Cardiac muscle cell (in vitro differentiated cells and primary cell): ENCODE measurements at regions not wholly inside any gene's neighbourhood (a gene's known extent, or its start where the extent isn't known, plus 50 kb on each side); places are given as distances from the start of the nearest gene placed in this dataset.

Experiments
- DNase-seq, 2 donors: peaks; one replicate each; pipeline versions ENCODE4 v3.0.0 to v3.0.0-alpha.2; 2010 to 2017; ENCODE audit warnings: low read depth in 1 of 2, low spot score in 1 of 2
- H3K27ac ChIP-seq: fragments of 200-600 bp; sonication (generic); 2 replicates; pipeline ENCODE4 v1.5.1; 2016
- H3K27me3 ChIP-seq: fragments of 200-600 bp; sonication (generic); 2 replicates; pipeline ENCODE4 v1.6.0; 2016; ENCODE audit warnings: control low read depth
- H3K36me3 ChIP-seq: fragments of 200-600 bp; sonication (generic); 2 replicates; pipeline ENCODE4 v1.5.1; 2016; ENCODE audit warnings: control low read depth
- H3K4me1 ChIP-seq: fragments of 200-600 bp; sonication (generic); 2 replicates; pipeline ENCODE4 v1.8.1; 2017; ENCODE audit warnings: low read depth, mild to moderate bottlenecking, mixed run types
- H3K4me3 ChIP-seq: fragments of 200-600 bp; sonication (generic); 2 replicates; pipeline ENCODE4 v1.5.1; 2016; ENCODE audit warnings: mild to moderate bottlenecking
- H3K9me3 ChIP-seq: fragments of 200-600 bp; sonication (generic); 2 replicates; pipeline ENCODE4 v1.5.1; 2017; ENCODE audit warnings: low read depth, mild to moderate bottlenecking, control low read depth
- TF ChIP-seq, protein P1 (sequence below): IDR thresholded peaks from 2 replicates; pipeline ENCODE4 v1.5.1; 2012; ENCODE audit warnings: low read depth, mild to moderate bottlenecking, low read length

DNA sequence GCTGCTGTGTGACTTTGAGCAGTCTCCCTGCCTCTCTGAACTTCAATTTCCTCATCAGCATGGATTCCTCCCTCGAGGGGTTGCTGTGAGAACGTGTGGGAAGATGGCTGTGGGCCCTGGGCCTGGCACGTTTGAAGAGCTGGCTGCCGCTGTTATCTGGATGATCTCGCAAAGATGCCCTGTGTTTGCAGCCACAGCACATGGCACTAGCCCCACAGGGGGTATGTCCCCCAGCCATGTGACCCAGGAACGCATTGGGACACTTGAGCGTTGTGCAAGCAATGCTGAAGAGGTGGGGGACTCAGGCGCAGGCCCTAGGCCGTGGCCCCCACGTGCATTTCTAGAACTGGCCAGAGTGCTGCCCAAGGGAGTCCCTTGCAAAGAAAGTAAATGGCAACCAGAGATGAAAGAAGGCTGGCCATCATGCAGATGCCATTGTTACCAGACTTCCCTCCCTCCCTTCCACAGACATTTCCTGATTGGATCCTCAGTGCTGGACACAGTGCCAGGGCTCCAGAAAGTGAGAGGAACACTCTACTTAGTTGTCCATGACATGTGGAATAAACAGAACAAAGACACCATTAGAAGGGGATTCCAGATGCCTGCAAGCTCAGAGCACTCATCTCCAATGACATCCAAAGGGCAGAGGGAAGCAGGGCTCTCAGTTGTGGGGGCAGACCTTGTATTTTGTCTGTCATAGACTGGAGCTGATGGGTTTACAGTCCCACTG, 65.1 kb upstream of the NEURL1B start:
- Histone ChIP-seq H3K4me1 (peaks cover 33% of the 10 kb centered on the region), H3K36me3 (no peaks in the 10 kb centered on the region), H3K4me3 (no peak overlapping the region), H3K9me3 (no peaks in the 10 kb centered on the region), H3K27me3 (no peaks in the 10 kb centered on the region), H3K27ac (no peak overlapping the region)
- no peak for DNase-seq
- TF ChIP-seq, protein P1, sequence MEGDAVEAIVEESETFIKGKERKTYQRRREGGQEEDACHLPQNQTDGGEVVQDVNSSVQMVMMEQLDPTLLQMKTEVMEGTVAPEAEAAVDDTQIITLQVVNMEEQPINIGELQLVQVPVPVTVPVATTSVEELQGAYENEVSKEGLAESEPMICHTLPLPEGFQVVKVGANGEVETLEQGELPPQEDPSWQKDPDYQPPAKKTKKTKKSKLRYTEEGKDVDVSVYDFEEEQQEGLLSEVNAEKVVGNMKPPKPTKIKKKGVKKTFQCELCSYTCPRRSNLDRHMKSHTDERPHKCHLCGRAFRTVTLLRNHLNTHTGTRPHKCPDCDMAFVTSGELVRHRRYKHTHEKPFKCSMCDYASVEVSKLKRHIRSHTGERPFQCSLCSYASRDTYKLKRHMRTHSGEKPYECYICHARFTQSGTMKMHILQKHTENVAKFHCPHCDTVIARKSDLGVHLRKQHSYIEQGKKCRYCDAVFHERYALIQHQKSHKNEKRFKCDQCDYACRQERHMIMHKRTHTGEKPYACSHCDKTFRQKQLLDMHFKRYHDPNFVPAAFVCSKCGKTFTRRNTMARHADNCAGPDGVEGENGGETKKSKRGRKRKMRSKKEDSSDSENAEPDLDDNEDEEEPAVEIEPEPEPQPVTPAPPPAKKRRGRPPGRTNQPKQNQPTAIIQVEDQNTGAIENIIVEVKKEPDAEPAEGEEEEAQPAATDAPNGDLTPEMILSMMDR = no peak

DNA sequence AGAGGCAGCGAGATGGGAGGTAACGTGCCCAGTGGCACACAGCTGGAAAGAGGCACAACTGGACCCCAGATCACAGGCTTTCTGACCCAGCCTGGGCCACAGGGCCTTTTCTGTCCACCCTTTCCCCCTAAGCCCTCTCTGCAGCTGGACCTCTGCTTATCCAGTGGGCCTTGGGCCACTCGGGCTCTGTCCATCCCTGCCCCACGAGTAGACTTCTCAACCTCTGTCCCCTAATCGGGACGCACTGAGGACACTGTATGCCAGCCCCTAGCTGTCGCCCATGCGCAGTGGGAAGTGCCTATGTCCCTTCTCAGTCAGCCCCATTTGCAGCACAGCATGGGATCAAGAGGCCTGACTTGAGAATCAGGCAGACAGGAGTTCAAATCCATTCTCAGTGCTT, 65.6 kb upstream of the NEURL1B start:
- Histone ChIP-seq H3K27ac (no peak overlapping the region), H3K4me1 (peaks cover 38% of the 10 kb centered on the region), H3K4me3 (no peak overlapping the region), H3K36me3 (no peaks in the 10 kb centered on the region), H3K27me3 (no peaks in the 10 kb centered on the region), H3K9me3 (no peaks in the 10 kb centered on the region)
- TF ChIP-seq, protein P1 = no peak
- no peak for DNase-seq

DNA sequence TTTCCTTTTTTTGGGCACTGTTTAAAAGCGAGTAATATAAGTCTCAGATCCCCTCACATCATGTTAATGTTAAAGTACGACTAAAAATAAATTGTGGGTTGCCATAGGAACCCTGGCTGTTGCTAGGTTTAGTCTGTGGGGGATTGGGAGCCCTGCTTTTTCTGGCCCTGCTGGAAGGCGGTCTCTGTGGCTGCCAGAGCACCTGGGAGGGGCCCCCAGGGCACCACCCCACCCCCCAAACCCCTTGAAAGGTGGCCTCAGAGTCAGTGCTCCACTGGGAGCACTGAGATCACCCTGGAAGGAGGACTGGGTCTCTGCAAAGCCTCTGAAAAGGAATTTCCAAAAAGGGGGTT, 66.2 kb upstream of the NEURL1B start:
- Histone ChIP-seq H3K9me3 (no peaks in the 10 kb centered on the region), H3K27me3 (no peaks in the 10 kb centered on the region), H3K27ac (peak overlapping the region; percentile 72), H3K4me3 (no peak overlapping the region), H3K4me1 (peaks cover 38% of the 10 kb centered on the region), H3K36me3 (no peaks in the 10 kb centered on the region)
- TF ChIP-seq, protein P1 = no peak
- DNase-seq = no peak

DNA sequence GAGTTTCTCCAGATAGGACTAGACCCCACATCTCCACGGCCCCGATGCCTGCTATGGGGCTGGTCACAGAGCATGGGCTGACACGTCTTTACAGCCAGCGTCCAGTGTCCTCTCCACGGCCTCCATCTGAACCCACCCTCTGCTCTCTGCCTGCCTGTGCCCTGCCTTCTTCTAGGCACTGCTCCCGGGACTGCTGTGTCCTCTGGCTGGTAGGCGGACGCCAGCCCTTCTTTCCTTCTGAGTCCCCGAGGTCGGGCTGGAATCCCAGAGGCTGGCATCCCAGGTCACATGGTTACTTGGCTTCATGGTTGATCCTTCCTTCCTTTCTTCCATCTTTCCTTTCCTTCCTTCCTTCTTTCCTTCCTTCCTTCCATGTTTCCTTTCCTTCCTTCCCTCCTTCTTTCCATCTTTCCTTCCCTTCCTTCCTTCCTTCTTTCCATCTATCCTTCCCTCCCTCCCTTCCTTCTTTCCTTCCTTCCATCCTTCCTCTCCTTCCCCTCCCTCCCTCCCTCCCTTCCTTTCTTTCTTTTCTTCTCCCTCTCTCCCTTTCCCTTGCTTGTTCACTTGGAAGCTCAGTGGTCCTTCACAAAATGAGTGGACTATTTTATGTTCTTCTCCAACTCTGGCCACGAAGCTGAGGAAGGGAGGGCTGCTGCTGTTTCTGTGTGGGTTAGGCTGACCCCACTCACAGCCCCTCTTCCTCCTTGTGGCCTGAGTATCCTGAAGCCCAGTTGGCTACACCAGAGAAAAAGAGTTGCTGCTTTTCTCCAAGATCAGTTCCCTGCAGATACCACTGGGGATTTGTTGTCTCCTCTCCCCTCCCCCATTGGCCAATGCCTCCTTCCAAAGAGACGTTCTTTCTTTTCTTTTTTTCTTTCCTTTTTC, 66.8 kb upstream of the NEURL1B start:
- peak overlapping the region; percentile 72 for H3K27ac ChIP-seq

DNA sequence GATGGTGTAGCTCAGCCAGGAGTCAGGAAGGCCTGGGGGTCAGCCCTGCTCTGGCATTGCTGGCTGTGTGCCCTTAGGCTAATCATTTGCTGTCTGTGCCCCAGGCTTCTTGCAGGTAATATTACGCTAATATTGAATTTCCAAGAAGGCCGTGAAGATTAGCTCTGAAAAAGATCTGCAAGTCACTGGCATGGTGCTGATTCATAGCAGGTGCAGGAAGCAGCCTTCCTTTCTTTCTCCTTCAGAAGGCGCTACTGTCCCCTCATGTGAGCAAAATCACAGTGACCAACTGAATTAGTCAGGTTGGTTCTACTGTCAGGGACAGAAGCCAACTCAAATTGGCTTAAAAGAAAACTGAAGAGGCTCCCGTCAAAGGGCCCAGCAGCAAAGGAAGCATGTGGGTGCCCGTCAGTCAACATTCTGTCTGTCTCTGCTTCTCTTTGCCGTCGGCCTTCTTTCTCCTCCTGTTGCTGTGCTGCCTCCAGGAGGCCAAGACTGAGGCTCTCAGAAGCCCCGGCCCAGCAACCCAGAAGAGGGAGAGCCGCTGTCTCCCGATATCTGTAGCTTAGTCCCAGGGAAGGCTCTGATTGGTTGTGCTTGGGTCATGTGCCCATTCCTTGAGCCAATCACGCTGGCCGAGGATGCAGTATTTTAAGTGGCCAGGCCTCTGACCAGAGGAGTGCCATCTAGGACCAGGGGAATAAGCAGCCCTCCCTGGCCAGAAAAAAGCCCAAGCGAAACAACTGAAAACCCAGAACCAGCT, 67.8 kb upstream of the NEURL1B start:
- Histone ChIP-seq H3K36me3 (no peaks in the 10 kb centered on the region), H3K4me3 (no peak overlapping the region), H3K4me1 (peaks cover 43% of the 10 kb centered on the region), H3K27ac (peak overlapping the region; percentile 100), H3K9me3 (no peaks in the 10 kb centered on the region), H3K27me3 (no peaks in the 10 kb centered on the region)
- no peak for DNase-seq
- TF ChIP-seq, protein P1 = no peak

More for the DNA sequence above, 66.8 kb upstream of the NEURL1B start:
- Histone ChIP-seq H3K4me1 (peaks cover 43% of the 10 kb centered on the region), H3K9me3 (no peaks in the 10 kb centered on the region), H3K27me3 (no peaks in the 10 kb centered on the region), H3K4me3 (no peak overlapping the region), H3K36me3 (no peaks in the 10 kb centered on the region)
- DNase-seq = no peak
- TF ChIP-seq, protein P1 = no peak
